WTC11 (cell line): ENCODE measurements at regions not wholly inside any gene's neighbourhood (a gene's known extent, or its start where the extent isn't known, plus 50 kb on each side); places are given as distances from the start of the nearest gene placed in this dataset.

ENCODE experiments used
- ATAC-seq: fragments of 200-7000 bp; cut with Tn5 transposase; 2 replicates; pipeline ENCODE4 v1.10.0; 2021; ENCODE audit warnings: mild to moderate bottlenecking, moderate library complexity
- CTCF ChIA-PET: fragments of 300-600 bp; sonication (Branson Sonifier 250); formaldehyde crosslinking; loops from one replicate; lab custom pipeline; 2021; ENCODE audit warnings: antibody characterized with exemption; lab: Charles Lee
- POLR2A ChIA-PET: fragments of 350-600 bp; sonication (Branson Sonifier 250); formaldehyde crosslinking; loops from one replicate; lab custom pipeline; 2021; ENCODE audit warnings: antibody characterized with exemption; lab: Charles Lee
- DNase-seq: peaks from one replicate; pipeline ENCODE4 v3.0.0; 2021; ENCODE audit warnings: low spot score
- H3K27ac Mint-ChIP-seq: 2 replicates; pipeline ENCODE4 v1.8.0; 2021; ENCODE audit warnings: mixed read lengths
- H3K27me3 Mint-ChIP-seq: 2 replicates; pipeline ENCODE4 v1.8.0; 2021; ENCODE audit warnings: low read depth, mild to moderate bottlenecking, moderate library complexity, mixed read lengths
- H3K36me3 Mint-ChIP-seq: 2 replicates; pipeline ENCODE4 v1.8.0; 2021; ENCODE audit warnings: mixed read lengths
- H3K4me1 Mint-ChIP-seq: 2 replicates; pipeline ENCODE4 v1.8.0; 2022; ENCODE audit warnings: mixed read lengths
- H3K4me3 Mint-ChIP-seq: 2 replicates; pipeline ENCODE4 v1.8.0; 2021; ENCODE audit warnings: mild to moderate bottlenecking, moderate library complexity, mixed read lengths
- H3K9me3 Mint-ChIP-seq: 2 replicates; pipeline ENCODE4 v1.8.0; 2021; ENCODE audit warnings: mixed read lengths
- CBFB ChIP-seq: sonication (generic); formaldehyde crosslinking; IDR thresholded peaks from 2 replicates; pipeline ENCODE4 v1.8.1; 2022; ENCODE audit warnings: mild to moderate bottlenecking, low read depth, missing genetic modification reagents
- FOXK1 ChIP-seq: sonication (generic); formaldehyde crosslinking; IDR thresholded peaks from 2 replicates; pipeline ENCODE4 v1.8.0; 2022; ENCODE audit warnings: mild to moderate bottlenecking, moderate library complexity, missing genetic modification reagents
- MXD4 ChIP-seq: fragments of 250-450 bp; sonication (Bioruptor Pico); IDR thresholded peaks from 2 replicates; pipeline ENCODE4 v1.8.0; 2021; ENCODE audit warnings: mild to moderate bottlenecking, moderate library complexity, borderline replicate concordance
- NFE2L1 ChIP-seq: sonication (generic); formaldehyde crosslinking; IDR thresholded peaks from 2 replicates; pipeline ENCODE4 v1.8.1; 2023; ENCODE audit warnings: missing genetic modification reagents
- NFYB ChIP-seq: sonication (generic); formaldehyde crosslinking; conservative IDR thresholded peaks from 2 replicates; pipeline ENCODE4 v1.8.0; 2022; ENCODE audit warnings: low read depth, missing genetic modification reagents
- SOX15 ChIP-seq: fragments of 250-450 bp; sonication (Bioruptor Pico); IDR thresholded peaks from 2 replicates; pipeline ENCODE4 v1.9.0; 2021; ENCODE audit warnings: mild to moderate bottlenecking
- ZNF416 ChIP-seq: fragments of 250-450 bp; sonication (Bioruptor Pico); IDR thresholded peaks from 2 replicates; pipeline ENCODE4 v1.9.0; 2021; ENCODE audit warnings: mild to moderate bottlenecking, inconsistent platforms
- ZNF423 ChIP-seq: fragments of 250-450 bp; sonication (Bioruptor Pico); IDR thresholded peaks from 2 replicates; pipeline ENCODE4 v2.1.2; 2022; ENCODE audit warnings: mild to moderate bottlenecking, moderate library complexity
- ZNF671 ChIP-seq: fragments of 250-450 bp; sonication (Bioruptor Pico); IDR thresholded peaks from 2 replicates; pipeline ENCODE4 v1.8.0; 2021; ENCODE audit warnings: mild to moderate bottlenecking
- TF ChIP-seq, protein P1 (sequence below): sonication (generic); formaldehyde crosslinking; IDR thresholded peaks from 2 replicates; pipeline ENCODE4 v1.8.1; 2023; ENCODE audit warnings: mild to moderate bottlenecking, moderate library complexity, missing genetic modification reagents
- TF ChIP-seq, protein P2 (sequence below): sonication (generic); formaldehyde crosslinking; IDR thresholded peaks from 2 replicates; pipeline ENCODE4 v1.8.1; 2023; ENCODE audit warnings: mild to moderate bottlenecking, missing genetic modification reagents, borderline replicate concordance
- TF ChIP-seq, protein P3 (sequence below): sonication (generic); formaldehyde crosslinking; conservative IDR thresholded peaks from 2 replicates; pipeline ENCODE4 v1.8.1; 2023; ENCODE audit warnings: mild to moderate bottlenecking, low read depth, missing genetic modification reagents, moderate library complexity
- TF ChIP-seq, protein P4 (sequence below): fragments of 250-450 bp; sonication (Bioruptor Pico); IDR thresholded peaks from 2 replicates; pipeline ENCODE4 v1.8.0; 2021; ENCODE audit warnings: mild to moderate bottlenecking
- TF ChIP-seq, protein P5 (sequence below): sonication (generic); formaldehyde crosslinking; IDR thresholded peaks from 2 replicates; pipeline ENCODE4 v1.8.1; 2023; ENCODE audit warnings: mild to moderate bottlenecking, missing genetic modification reagents

DNA sequence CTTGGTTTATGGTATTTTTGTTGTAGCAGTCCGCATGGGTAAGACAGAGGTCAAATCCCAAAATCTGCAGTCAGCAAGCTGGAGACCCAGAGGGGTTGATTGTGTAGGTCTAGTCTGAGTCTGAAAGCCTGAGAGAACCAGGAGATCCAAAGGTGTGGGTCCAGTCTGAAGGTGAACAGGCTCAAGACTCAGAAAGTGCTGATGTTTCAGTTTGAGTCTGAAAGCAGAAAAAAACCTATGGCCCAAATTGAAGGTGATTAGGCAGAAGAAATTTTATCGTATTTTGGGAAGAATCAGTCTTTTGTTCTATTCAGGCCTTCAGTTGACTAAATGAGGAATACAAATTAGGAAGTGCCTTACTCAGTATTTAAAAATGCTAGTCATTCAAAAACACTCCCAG lies 807.8 kb upstream of the FOXG1 start:
- TF ChIP-seq, protein P1, sequence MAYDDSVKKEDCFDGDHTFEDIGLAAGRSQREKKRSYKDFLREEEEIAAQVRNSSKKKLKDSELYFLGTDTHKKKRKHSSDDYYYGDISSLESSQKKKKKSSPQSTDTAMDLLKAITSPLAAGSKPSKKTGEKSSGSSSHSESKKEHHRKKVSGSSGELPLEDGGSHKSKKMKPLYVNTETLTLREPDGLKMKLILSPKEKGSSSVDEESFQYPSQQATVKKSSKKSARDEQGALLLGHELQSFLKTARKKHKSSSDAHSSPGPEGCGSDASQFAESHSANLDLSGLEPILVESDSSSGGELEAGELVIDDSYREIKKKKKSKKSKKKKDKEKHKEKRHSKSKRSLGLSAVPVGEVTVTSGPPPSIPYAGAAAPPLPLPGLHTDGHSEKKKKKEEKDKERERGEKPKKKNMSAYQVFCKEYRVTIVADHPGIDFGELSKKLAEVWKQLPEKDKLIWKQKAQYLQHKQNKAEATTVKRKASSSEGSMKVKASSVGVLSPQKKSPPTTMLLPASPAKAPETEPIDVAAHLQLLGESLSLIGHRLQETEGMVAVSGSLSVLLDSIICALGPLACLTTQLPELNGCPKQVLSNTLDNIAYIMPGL (CRISPR knock-in tag) = no peak
- no peak for TF ChIP-seq FOXK1 (CRISPR knock-in tag)
- no peak for TF ChIP-seq ZNF671 (CRISPR knock-in tag)
- no peak for TF ChIP-seq NFE2L1 (CRISPR knock-in tag)
- TF ChIP-seq, protein P2, sequence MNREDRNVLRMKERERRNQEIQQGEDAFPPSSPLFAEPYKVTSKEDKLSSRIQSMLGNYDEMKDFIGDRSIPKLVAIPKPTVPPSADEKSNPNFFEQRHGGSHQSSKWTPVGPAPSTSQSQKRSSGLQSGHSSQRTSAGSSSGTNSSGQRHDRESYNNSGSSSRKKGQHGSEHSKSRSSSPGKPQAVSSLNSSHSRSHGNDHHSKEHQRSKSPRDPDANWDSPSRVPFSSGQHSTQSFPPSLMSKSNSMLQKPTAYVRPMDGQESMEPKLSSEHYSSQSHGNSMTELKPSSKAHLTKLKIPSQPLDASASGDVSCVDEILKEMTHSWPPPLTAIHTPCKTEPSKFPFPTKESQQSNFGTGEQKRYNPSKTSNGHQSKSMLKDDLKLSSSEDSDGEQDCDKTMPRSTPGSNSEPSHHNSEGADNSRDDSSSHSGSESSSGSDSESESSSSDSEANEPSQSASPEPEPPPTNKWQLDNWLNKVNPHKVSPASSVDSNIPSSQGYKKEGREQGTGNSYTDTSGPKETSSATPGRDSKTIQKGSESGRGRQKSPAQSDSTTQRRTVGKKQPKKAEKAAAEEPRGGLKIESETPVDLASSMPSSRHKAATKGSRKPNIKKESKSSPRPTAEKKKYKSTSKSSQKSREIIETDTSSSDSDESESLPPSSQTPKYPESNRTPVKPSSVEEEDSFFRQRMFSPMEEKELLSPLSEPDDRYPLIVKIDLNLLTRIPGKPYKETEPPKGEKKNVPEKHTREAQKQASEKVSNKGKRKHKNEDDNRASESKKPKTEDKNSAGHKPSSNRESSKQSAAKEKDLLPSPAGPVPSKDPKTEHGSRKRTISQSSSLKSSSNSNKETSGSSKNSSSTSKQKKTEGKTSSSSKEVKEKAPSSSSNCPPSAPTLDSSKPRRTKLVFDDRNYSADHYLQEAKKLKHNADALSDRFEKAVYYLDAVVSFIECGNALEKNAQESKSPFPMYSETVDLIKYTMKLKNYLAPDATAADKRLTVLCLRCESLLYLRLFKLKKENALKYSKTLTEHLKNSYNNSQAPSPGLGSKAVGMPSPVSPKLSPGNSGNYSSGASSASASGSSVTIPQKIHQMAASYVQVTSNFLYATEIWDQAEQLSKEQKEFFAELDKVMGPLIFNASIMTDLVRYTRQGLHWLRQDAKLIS (CRISPR knock-in tag) = no peak
- TF ChIP-seq CBFB (CRISPR knock-in tag) = no peak
- no peak for TF ChIP-seq MXD4 (CRISPR knock-in tag)
- TF ChIP-seq, protein P3, sequence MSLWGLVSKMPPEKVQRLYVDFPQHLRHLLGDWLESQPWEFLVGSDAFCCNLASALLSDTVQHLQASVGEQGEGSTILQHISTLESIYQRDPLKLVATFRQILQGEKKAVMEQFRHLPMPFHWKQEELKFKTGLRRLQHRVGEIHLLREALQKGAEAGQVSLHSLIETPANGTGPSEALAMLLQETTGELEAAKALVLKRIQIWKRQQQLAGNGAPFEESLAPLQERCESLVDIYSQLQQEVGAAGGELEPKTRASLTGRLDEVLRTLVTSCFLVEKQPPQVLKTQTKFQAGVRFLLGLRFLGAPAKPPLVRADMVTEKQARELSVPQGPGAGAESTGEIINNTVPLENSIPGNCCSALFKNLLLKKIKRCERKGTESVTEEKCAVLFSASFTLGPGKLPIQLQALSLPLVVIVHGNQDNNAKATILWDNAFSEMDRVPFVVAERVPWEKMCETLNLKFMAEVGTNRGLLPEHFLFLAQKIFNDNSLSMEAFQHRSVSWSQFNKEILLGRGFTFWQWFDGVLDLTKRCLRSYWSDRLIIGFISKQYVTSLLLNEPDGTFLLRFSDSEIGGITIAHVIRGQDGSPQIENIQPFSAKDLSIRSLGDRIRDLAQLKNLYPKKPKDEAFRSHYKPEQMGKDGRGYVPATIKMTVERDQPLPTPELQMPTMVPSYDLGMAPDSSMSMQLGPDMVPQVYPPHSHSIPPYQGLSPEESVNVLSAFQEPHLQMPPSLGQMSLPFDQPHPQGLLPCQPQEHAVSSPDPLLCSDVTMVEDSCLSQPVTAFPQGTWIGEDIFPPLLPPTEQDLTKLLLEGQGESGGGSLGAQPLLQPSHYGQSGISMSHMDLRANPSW (CRISPR knock-in tag) = no peak
- TF ChIP-seq, protein P4, sequence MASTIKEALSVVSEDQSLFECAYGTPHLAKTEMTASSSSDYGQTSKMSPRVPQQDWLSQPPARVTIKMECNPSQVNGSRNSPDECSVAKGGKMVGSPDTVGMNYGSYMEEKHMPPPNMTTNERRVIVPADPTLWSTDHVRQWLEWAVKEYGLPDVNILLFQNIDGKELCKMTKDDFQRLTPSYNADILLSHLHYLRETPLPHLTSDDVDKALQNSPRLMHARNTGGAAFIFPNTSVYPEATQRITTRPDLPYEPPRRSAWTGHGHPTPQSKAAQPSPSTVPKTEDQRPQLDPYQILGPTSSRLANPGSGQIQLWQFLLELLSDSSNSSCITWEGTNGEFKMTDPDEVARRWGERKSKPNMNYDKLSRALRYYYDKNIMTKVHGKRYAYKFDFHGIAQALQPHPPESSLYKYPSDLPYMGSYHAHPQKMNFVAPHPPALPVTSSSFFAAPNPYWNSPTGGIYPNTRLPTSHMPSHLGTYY (CRISPR knock-in tag) = no peak
- no peak for TF ChIP-seq ZNF416 (CRISPR knock-in tag)
- TF ChIP-seq, protein P5, sequence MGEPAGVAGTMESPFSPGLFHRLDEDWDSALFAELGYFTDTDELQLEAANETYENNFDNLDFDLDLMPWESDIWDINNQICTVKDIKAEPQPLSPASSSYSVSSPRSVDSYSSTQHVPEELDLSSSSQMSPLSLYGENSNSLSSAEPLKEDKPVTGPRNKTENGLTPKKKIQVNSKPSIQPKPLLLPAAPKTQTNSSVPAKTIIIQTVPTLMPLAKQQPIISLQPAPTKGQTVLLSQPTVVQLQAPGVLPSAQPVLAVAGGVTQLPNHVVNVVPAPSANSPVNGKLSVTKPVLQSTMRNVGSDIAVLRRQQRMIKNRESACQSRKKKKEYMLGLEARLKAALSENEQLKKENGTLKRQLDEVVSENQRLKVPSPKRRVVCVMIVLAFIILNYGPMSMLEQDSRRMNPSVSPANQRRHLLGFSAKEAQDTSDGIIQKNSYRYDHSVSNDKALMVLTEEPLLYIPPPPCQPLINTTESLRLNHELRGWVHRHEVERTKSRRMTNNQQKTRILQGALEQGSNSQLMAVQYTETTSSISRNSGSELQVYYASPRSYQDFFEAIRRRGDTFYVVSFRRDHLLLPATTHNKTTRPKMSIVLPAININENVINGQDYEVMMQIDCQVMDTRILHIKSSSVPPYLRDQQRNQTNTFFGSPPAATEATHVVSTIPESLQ = no peak
- no peak for TF ChIP-seq NFYB (CRISPR knock-in tag)
- POLR2A ChIA-PET = no interaction called here
- ATAC-seq = no peak
- no peaks in the 10 kb centered on the region for H3K9me3 Mint-ChIP-seq
- H3K27ac Mint-ChIP-seq = no peak overlapping the region
- no peaks in the 10 kb centered on the region; the same call in 1 of the 2 replicates for H3K27me3 Mint-ChIP-seq
- CTCF ChIA-PET = no interaction called here
- H3K4me3 Mint-ChIP-seq = no peak overlapping the region
- DNase-seq = no peak
- H3K36me3 Mint-ChIP-seq = no peaks in the 10 kb centered on the region
- no peaks in the 10 kb centered on the region for H3K4me1 Mint-ChIP-seq

DNA sequence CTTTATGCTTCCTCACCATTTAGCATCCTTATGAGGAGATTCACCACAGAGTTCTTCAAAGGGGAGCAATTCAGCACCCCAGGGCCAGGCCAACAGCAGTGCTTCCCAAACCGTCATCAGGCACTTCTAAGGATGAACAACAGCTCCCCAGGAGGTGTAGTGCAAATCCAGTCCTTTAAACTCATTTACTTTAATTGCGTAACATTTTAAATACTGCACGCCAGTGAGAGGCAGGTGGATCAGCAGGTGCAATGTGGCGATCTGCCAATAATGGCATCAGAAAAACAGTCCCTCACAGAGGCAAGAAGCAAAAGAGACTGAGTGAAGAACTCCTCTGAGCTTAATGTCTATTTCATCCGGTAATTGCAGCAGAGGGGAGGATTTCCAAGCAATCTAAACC lies 770.9 kb upstream of the FOXG1 start:
- Mint-ChIP-seq H3K4me1 (peaks cover 5% of the 10 kb centered on the region), H3K27me3 (no peaks in the 10 kb centered on the region), H3K9me3 (no peaks in the 10 kb centered on the region), H3K4me3 (no peak overlapping the region), H3K27ac (no peak overlapping the region), H3K36me3 (no peaks in the 10 kb centered on the region)
- ChIA-PET POLR2A (no interaction called here), CTCF (no interaction called here)
- no peak for TF ChIP-seq SOX15 (CRISPR knock-in tag)
- TF ChIP-seq ZNF423 = peak; percentile 24; the same call in 1 of the 2 replicates
- no peak for DNase-seq
- no peak for ATAC-seq
